ENCODE measurements at regions not wholly inside any gene's neighbourhood (a gene's known extent, or its start where the extent isn't known, plus 50 kb on each side); places are given as distances from the start of the nearest gene placed in this dataset.

- Histone ChIP-seq H3K27ac (no peak overlapping the region), H3K36me3 (no peaks in the 10 kb centered on the region), H3K4me3 (no peak overlapping the region), H3K4me1 (no peaks in the 10 kb centered on the region), H3K27me3 (no peaks in the 10 kb centered on the region), H3K9me3 (no peaks in the 10 kb centered on the region)
- TF ChIP-seq CTCF (IDR thresholded peaks at IDR 0.05): no peak
- intact Hi-C loops (cut with DNase I): no loop called here
- DNase-seq (ENCODE audit: low spot score in 2 of 2): no peak
These were observed 133.8 kb upstream of the NAALADL2 start for GRCh38 chr3:174725303-174725702.

- H3K36me3 ChIP-seq: no peaks in the 10 kb centered on the region
- intact Hi-C loops (cut with DNase I): no loop called here
- no peak for DNase-seq (ENCODE audit: low spot score in 2 of 2)
These were observed 121.2 kb upstream of the NAALADL2 start for GRCh38 chr3:174737966-174738365.

GRCh38 chr3:174749143-174749542 lies 110.0 kb upstream of the NAALADL2 start:
- DNase-seq (ENCODE audit: low spot score in 2 of 2): no peak
- intact Hi-C loops (cut with DNase I): no loop called here
- Histone ChIP-seq H3K36me3 (peaks cover 0 to 2% of the 10 kb centered on the region in 2 donors), H3K27me3 (no peaks in the 10 kb centered on the region), H3K4me1 (no peaks in the 10 kb centered on the region), H3K4me3 (no peak overlapping the region), H3K9me3 (peaks cover 0 to 21% of the 10 kb centered on the region in 2 donors), H3K27ac (no peak overlapping the region)
- TF ChIP-seq CTCF (IDR thresholded peaks at IDR 0.05): no peak

More at GRCh38 chr3:174737966-174738365, 121.2 kb upstream of the NAALADL2 start:
- no peak overlapping the region for H3K4me3 ChIP-seq
- H3K27me3 ChIP-seq: no peaks in the 10 kb centered on the region
- no peak for TF ChIP-seq CTCF (IDR thresholded peaks at IDR 0.05)
- H3K4me1 ChIP-seq: no peaks in the 10 kb centered on the region
- no peak overlapping the region for H3K27ac ChIP-seq
- H3K9me3 ChIP-seq: no peaks in the 10 kb centered on the region

- H3K27me3 ChIP-seq: no peaks in the 10 kb centered on the region
- TF ChIP-seq CTCF (IDR thresholded peaks at IDR 0.05): no peak
- DNase-seq (ENCODE audit: low spot score in 2 of 2): no peak
- peaks cover 0 to 2% of the 10 kb centered on the region in 2 donors for H3K36me3 ChIP-seq
- H3K4me1 ChIP-seq: no peaks in the 10 kb centered on the region
- H3K4me3 ChIP-seq: no peak overlapping the region
- H3K27ac ChIP-seq: no peak overlapping the region
- H3K9me3 ChIP-seq: no peaks in the 10 kb centered on the region
- intact Hi-C loops (cut with DNase I): no loop called here
These were observed 103.0 kb upstream of the NAALADL2 start for GRCh38 chr3:174755833-174756829.

- no peak for TF ChIP-seq CTCF (IDR thresholded peaks at IDR 0.05)
- intact Hi-C loops (cut with DNase I): no loop called here
These were observed 100.2 kb upstream of the NAALADL2 start for GRCh38 chr3:174758943-174759342.

More at GRCh38 chr3:174758943-174759342, 100.2 kb upstream of the NAALADL2 start:
- Histone ChIP-seq H3K36me3 (no peaks in the 10 kb centered on the region), H3K27ac (no peak overlapping the region), H3K27me3 (no peaks in the 10 kb centered on the region), H3K4me1 (no peaks in the 10 kb centered on the region), H3K9me3 (no peaks in the 10 kb centered on the region), H3K4me3 (no peak overlapping the region)
- DNase-seq (ENCODE audit: low spot score in 2 of 2): no peak
